ENCODE measurements at regions not wholly inside any gene's neighbourhood (a gene's known extent, or its start where the extent isn't known, plus 50 kb on each side); places are given as distances from the start of the nearest gene placed in this dataset.

DNA sequence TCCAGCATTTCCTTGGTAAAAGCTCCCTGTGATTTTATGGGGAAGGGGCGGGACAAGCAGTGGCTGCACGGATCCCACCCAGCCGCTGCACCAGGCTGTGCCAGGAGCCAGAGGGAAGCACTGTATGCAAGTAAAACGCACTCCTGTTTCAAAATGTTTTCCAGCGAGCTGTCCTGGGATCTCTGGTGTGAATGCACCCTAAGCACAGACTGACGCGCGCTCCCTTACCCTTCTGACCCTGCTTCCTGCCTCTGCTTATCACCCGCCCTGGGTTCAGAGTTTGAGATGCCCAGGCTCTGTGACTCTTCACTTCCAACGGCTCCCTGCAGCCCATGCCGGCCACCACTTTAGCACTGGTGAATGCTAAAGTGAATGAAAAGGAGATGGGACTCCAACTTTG lies 131.2 kb downstream of the RHOU start:
- Histone ChIP-seq H3K36me3 (replicated peaks; ENCODE audit: low read depth, low read length) (no peaks in the 10 kb centered on the region), H3K79me2 (ENCODE audit: low read length) (no peaks in the 10 kb centered on the region), H3K4me3 (ENCODE audit: low read length) (no peak overlapping the region), H3K9ac (ENCODE audit: low read length) (no peak overlapping the region), H3K9me3 (ENCODE audit: insufficient read depth, low read length) (no peaks in the 10 kb centered on the region), H3K4me1 (ENCODE audit: low read length) (peaks cover 17% of the 10 kb centered on the region), H3K4me2 (ENCODE audit: low read length) (no peak overlapping the region), H3K27me3 (ENCODE audit: low read depth, low read length) (peaks cover 46% of the 10 kb centered on the region), H3K27ac (ENCODE audit: low read length) (no peak overlapping the region), H2AFZ (ENCODE audit: low read depth, low read length) (no peak overlapping the region), H4K20me1 (ENCODE audit: insufficient read depth, low read length) (no peaks in the 10 kb centered on the region)
- TF ChIP-seq, protein P1, sequence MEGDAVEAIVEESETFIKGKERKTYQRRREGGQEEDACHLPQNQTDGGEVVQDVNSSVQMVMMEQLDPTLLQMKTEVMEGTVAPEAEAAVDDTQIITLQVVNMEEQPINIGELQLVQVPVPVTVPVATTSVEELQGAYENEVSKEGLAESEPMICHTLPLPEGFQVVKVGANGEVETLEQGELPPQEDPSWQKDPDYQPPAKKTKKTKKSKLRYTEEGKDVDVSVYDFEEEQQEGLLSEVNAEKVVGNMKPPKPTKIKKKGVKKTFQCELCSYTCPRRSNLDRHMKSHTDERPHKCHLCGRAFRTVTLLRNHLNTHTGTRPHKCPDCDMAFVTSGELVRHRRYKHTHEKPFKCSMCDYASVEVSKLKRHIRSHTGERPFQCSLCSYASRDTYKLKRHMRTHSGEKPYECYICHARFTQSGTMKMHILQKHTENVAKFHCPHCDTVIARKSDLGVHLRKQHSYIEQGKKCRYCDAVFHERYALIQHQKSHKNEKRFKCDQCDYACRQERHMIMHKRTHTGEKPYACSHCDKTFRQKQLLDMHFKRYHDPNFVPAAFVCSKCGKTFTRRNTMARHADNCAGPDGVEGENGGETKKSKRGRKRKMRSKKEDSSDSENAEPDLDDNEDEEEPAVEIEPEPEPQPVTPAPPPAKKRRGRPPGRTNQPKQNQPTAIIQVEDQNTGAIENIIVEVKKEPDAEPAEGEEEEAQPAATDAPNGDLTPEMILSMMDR (IDR thresholded peaks at IDR 0.05; ENCODE audit: low read depth, low read length): no peak
- no peak for TF ChIP-seq EZH2phosphoT487 (IDR thresholded peaks at IDR 0.05; ENCODE audit: low read depth)

DNA sequence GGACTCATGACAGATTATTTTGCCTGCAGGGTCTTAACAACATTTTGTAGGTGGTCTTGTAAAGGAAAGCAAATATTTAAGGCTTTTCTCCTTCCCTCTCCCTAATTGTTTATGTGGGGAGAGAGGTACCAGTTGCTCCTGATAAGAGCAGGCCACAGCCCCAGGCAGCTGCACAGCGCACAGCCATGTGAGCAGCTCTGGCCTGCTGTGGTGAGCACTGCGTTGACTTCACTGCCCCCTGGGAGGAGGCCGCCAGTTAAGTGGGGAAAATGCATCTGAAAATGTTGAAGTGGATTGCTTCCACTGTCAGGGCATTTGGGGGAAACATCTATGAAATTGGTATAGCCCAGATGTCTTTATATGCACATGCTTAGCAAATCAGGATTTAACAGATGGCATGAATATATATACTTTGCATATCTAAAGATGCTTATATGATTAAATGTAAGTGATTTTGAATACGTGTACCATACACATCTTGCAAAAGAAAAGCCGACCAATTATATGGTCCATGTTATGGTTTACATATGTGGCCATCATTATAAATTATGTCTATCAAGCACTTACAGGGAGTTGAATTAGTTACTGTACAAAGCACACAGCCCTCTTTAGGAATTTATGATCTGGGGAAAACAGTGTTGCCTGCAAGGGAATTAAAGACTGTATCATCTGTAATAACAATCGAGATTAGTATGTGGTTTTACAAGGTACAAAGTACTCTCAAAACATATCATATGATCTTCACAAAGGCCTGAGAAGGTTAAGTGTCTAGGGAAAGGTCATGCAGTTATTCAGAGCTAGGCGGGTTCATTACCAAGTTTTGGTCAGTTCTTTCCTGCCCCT lies 132.1 kb downstream of the RHOU start:
- Histone ChIP-seq H2AFZ (ENCODE audit: low read depth, low read length) (no peak overlapping the region), H3K27ac (ENCODE audit: low read length) (no peak overlapping the region), H3K79me2 (ENCODE audit: low read length) (no peaks in the 10 kb centered on the region), H3K27me3 (ENCODE audit: low read depth, low read length) (peaks cover 43% of the 10 kb centered on the region), H4K20me1 (ENCODE audit: insufficient read depth, low read length) (no peaks in the 10 kb centered on the region), H3K4me1 (ENCODE audit: low read length) (peaks cover 17% of the 10 kb centered on the region), H3K9ac (ENCODE audit: low read length) (no peak overlapping the region), H3K36me3 (replicated peaks; ENCODE audit: low read depth, low read length) (no peaks in the 10 kb centered on the region), H3K9me3 (ENCODE audit: insufficient read depth, low read length) (no peaks in the 10 kb centered on the region), H3K4me2 (ENCODE audit: low read length) (no peak overlapping the region), H3K4me3 (ENCODE audit: low read length) (no peak overlapping the region)
- TF ChIP-seq, protein P1 (IDR thresholded peaks at IDR 0.05; ENCODE audit: low read depth, low read length): no peak
- no peak for TF ChIP-seq EZH2phosphoT487 (IDR thresholded peaks at IDR 0.05; ENCODE audit: low read depth)

DNA sequence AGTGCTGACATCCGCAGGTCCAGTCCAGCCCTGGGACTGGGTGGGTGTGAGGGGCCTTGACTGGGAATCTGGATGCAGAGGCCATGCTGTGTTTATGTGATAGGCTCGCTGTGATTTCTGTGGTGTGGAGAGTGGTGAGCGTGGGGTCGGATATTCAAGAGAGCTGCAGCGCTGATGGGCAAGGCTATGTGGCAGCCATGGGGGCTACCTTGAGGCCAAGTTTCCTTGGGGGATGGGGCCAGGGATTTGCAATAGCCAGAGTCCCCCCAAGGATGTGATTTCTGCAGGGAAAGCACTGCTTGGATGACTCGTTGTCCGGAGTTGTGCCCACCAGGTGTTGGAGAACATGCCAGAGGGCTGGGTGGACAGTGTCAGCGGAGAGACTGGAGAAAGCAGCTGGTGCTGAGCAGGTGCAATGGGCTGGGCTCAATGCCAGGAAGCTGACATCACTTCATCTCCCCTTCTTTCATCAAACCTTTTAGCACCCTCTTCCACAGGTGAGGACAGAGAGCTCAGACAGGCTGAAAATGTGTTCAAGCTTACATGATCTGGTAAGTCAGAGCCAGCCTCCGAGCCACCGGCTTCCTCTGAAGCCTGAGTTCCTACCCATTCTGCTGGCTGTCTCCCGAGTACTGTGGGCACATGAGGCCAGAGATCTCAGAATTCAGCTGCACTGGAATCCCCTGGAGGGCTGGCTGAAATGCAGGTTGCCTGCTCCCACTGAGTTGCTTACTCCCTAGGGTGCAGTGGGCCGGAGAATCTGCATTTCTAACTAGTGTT lies 132.9 kb downstream of the RHOU start:
- Histone ChIP-seq H3K27ac (ENCODE audit: low read length) (no peak overlapping the region), H3K9ac (ENCODE audit: low read length) (no peak overlapping the region), H3K4me1 (ENCODE audit: low read length) (peaks cover 17% of the 10 kb centered on the region), H3K4me2 (ENCODE audit: low read length) (no peak overlapping the region), H3K4me3 (ENCODE audit: low read length) (no peak overlapping the region), H2AFZ (ENCODE audit: low read depth, low read length) (no peak overlapping the region), H3K79me2 (ENCODE audit: low read length) (no peaks in the 10 kb centered on the region), H3K27me3 (ENCODE audit: low read depth, low read length) (peaks cover 36% of the 10 kb centered on the region), H4K20me1 (ENCODE audit: insufficient read depth, low read length) (no peaks in the 10 kb centered on the region), H3K36me3 (replicated peaks; ENCODE audit: low read depth, low read length) (no peaks in the 10 kb centered on the region), H3K9me3 (ENCODE audit: insufficient read depth, low read length) (no peaks in the 10 kb centered on the region)
- TF ChIP-seq EZH2phosphoT487 (IDR thresholded peaks at IDR 0.05; ENCODE audit: low read depth): no peak
- TF ChIP-seq, protein P1 (IDR thresholded peaks at IDR 0.05; ENCODE audit: low read depth, low read length): no peak

DNA sequence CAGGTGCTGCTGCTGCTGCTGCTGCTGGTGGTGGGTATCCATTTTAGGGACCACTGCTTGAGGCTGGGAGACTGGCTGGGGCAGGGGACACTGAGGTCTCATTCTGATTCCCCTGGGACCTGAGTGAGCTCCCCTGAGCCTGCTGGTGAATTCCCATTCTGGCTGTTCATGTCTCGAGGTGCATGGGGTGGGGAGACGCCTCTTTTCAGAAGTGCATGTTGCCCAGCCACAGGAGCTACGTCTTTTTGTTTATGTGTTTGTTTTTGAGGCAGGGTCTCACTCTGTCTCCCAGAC lies 133.4 kb downstream of the RHOU start:
- Histone ChIP-seq H3K79me2 (ENCODE audit: low read length) (no peaks in the 10 kb centered on the region), H3K27ac (ENCODE audit: low read length) (no peak overlapping the region), H3K27me3 (ENCODE audit: low read depth, low read length) (peaks cover 37% of the 10 kb centered on the region), H3K9ac (ENCODE audit: low read length) (no peak overlapping the region), H3K4me1 (ENCODE audit: low read length) (peaks cover 17% of the 10 kb centered on the region), H3K4me3 (ENCODE audit: low read length) (no peak overlapping the region), H2AFZ (ENCODE audit: low read depth, low read length) (no peak overlapping the region), H3K4me2 (ENCODE audit: low read length) (no peak overlapping the region), H3K36me3 (replicated peaks; ENCODE audit: low read depth, low read length) (no peaks in the 10 kb centered on the region), H4K20me1 (ENCODE audit: insufficient read depth, low read length) (no peaks in the 10 kb centered on the region), H3K9me3 (ENCODE audit: insufficient read depth, low read length) (no peaks in the 10 kb centered on the region)
- TF ChIP-seq, protein P1 (IDR thresholded peaks at IDR 0.05; ENCODE audit: low read depth, low read length): no peak
- no peak for TF ChIP-seq EZH2phosphoT487 (IDR thresholded peaks at IDR 0.05; ENCODE audit: low read depth)

Data from OCI-LY3 (cell line).